ENCODE measurements at regions not wholly inside any gene's neighbourhood (a gene's known extent, or its start where the extent isn't known, plus 50 kb on each side); places are given as distances from the start of the nearest gene placed in this dataset.

DNA sequence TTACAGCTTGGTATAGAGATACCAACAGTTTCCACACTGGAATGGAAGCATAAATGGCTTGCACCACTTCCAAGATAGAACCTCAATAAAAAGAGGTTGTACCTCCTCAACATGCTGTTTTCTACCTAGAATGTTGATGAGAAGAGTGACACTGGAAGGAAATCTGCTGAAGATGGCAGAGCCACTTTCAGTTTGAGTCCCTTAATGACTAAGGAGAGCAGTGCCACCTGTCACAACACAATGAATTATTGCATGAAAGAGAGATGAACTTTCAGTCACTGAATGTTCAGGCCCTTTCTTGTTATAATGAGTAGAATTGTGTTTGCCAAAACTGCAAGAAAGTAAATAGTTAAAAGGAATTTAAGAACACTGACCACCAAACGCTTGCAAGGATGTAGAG lies 958.5 kb downstream of the DTWD2 start:
- no peak overlapping the region for H3K4ac ChIP-seq (ENCODE audit: low read depth, low read length)
- H2AK5ac ChIP-seq (ENCODE audit: low read length): no peak overlapping the region
- no peak overlapping the region for H4K5ac ChIP-seq (ENCODE audit: low read length)
- H3K18ac ChIP-seq (ENCODE audit: low read length): no peak overlapping the region
- WGBS (ENCODE audit: extremely low coverage, insufficient coverage, low lambda C conversion rate): no CpG with 5 or more reads among the region's 1 CpG
- H3K27ac ChIP-seq (ENCODE audit: low read depth, low read length): no peak overlapping the region
- H3K9ac ChIP-seq (ENCODE audit: low read length): no peak overlapping the region
- H3K79me2 ChIP-seq (ENCODE audit: control insufficient read depth, insufficient read depth, low read length): no peaks in the 10 kb centered on the region
- H4K8ac ChIP-seq (ENCODE audit: low read depth, low read length): no peak overlapping the region
- H2BK15ac ChIP-seq (replicated peaks; ENCODE audit: low read depth): no peak overlapping the region
- no peak overlapping the region for H3K4me3 ChIP-seq (ENCODE audit: low read length)
- no peak overlapping the region for H3K23ac ChIP-seq (ENCODE audit: low read length)
- no peaks in the 10 kb centered on the region for H3K36me3 ChIP-seq (ENCODE audit: control insufficient read depth, insufficient read depth, low read length)
- H3K56ac ChIP-seq (ENCODE audit: low read length): no peak overlapping the region
- no peaks in the 10 kb centered on the region for H3K4me1 ChIP-seq (ENCODE audit: control insufficient read depth, low read depth, low read length)
- H3K27me3 ChIP-seq (ENCODE audit: insufficient read depth, low read length, poor library complexity): no peaks in the 10 kb centered on the region
- H3K79me1 ChIP-seq (ENCODE audit: low read length): no peaks in the 10 kb centered on the region
- H2BK120ac ChIP-seq (ENCODE audit: low read depth, low read length): no peak overlapping the region
- no peak overlapping the region for H2BK5ac ChIP-seq (ENCODE audit: low read length)
- no peak overlapping the region for H3K4me2 ChIP-seq (ENCODE audit: low read length)
- no peak for DNase-seq

DNA sequence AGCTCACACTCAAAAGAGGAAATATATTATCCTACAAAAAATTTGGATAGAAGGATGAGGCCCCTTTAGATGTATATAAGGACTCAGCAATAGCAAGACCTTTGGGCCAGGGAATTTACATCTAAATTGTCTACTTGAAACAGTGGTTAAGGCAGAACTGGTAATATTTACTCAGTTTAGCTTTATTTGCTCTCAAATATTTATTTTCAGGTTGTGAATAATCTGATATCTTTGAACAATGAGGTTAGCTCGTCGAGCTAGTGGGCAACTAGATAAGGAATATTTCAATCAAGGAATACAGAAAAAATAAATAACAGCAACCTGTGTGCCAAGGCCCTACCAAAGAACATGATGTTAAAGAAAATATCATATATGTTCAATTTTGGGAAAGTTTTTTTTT lies 966.3 kb downstream of the DTWD2 start:
- H4K5ac ChIP-seq (ENCODE audit: low read length): no peak overlapping the region
- no peak overlapping the region for H3K27ac ChIP-seq (ENCODE audit: low read depth, low read length)
- no peak overlapping the region for H3K9ac ChIP-seq (ENCODE audit: low read length)
- H3K18ac ChIP-seq (ENCODE audit: low read length): no peak overlapping the region
- H3K23ac ChIP-seq (ENCODE audit: low read length): no peak overlapping the region
- H3K4ac ChIP-seq (ENCODE audit: low read depth, low read length): no peak overlapping the region
- no peaks in the 10 kb centered on the region for H3K36me3 ChIP-seq (ENCODE audit: control insufficient read depth, insufficient read depth, low read length)
- H3K27me3 ChIP-seq (ENCODE audit: insufficient read depth, low read length, poor library complexity): no peaks in the 10 kb centered on the region
- H2BK5ac ChIP-seq (ENCODE audit: low read length): no peak overlapping the region
- H4K8ac ChIP-seq (ENCODE audit: low read depth, low read length): no peak overlapping the region
- H3K79me2 ChIP-seq (ENCODE audit: control insufficient read depth, insufficient read depth, low read length): no peaks in the 10 kb centered on the region
- H2AK5ac ChIP-seq (ENCODE audit: low read length): no peak overlapping the region
- DNase-seq: no peak
- no peak overlapping the region for H3K56ac ChIP-seq (ENCODE audit: low read length)
- H3K4me1 ChIP-seq (ENCODE audit: control insufficient read depth, low read depth, low read length): no peaks in the 10 kb centered on the region
- no peak overlapping the region for H2BK15ac ChIP-seq (replicated peaks; ENCODE audit: low read depth)
- no peak overlapping the region for H2BK120ac ChIP-seq (ENCODE audit: low read depth, low read length)
- H3K4me3 ChIP-seq (ENCODE audit: low read length): no peak overlapping the region
- H3K79me1 ChIP-seq (ENCODE audit: low read length): no peaks in the 10 kb centered on the region
- WGBS (ENCODE audit: extremely low coverage, insufficient coverage, low lambda C conversion rate): no CpG with 5 or more reads among the region's 2 CpGs
- H3K4me2 ChIP-seq (ENCODE audit: low read length): no peak overlapping the region

DNA sequence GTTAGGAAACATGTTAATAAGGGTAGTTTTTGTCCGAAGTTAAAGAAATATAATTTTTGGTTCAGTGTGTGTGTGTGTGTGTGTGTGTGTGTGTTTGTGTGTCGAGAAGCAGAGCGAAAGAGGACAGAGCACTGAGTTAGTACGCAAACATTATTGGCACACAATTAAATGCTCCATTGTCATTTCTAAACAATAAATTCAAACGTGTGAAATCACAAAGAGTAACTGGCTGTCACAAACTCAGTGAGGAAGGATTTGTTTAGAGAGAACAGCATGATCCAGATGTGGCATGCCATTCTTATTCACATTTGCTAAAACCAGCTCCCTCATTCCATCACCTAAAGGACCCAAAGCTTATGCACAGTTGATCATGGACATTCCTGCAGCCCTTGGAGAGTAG lies 970.8 kb downstream of the DTWD2 start:
- H3K4me3 ChIP-seq (ENCODE audit: low read length): no peak overlapping the region
- no peak overlapping the region for H3K56ac ChIP-seq (ENCODE audit: low read length)
- H2BK120ac ChIP-seq (ENCODE audit: low read depth, low read length): no peak overlapping the region
- no peak overlapping the region for H3K4ac ChIP-seq (ENCODE audit: low read depth, low read length)
- H3K79me2 ChIP-seq (ENCODE audit: control insufficient read depth, insufficient read depth, low read length): no peaks in the 10 kb centered on the region
- H2AK5ac ChIP-seq (ENCODE audit: low read length): no peak overlapping the region
- H3K4me2 ChIP-seq (ENCODE audit: low read length): no peak overlapping the region
- no peak overlapping the region for H3K27ac ChIP-seq (ENCODE audit: low read depth, low read length)
- H2BK5ac ChIP-seq (ENCODE audit: low read length): no peak overlapping the region
- no peak overlapping the region for H4K8ac ChIP-seq (ENCODE audit: low read depth, low read length)
- no peak for DNase-seq
- no peaks in the 10 kb centered on the region for H3K4me1 ChIP-seq (ENCODE audit: control insufficient read depth, low read depth, low read length)
- no CpG with 5 or more reads among the region's 5 CpGs for WGBS (ENCODE audit: extremely low coverage, insufficient coverage, low lambda C conversion rate)
- H3K18ac ChIP-seq (ENCODE audit: low read length): no peak overlapping the region
- no peaks in the 10 kb centered on the region for H3K36me3 ChIP-seq (ENCODE audit: control insufficient read depth, insufficient read depth, low read length)
- H3K9ac ChIP-seq (ENCODE audit: low read length): no peak overlapping the region
- no peak overlapping the region for H3K23ac ChIP-seq (ENCODE audit: low read length)
- H4K5ac ChIP-seq (ENCODE audit: low read length): no peak overlapping the region
- H3K79me1 ChIP-seq (ENCODE audit: low read length): no peaks in the 10 kb centered on the region
- H2BK15ac ChIP-seq (replicated peaks; ENCODE audit: low read depth): no peak overlapping the region
- H3K27me3 ChIP-seq (ENCODE audit: insufficient read depth, low read length, poor library complexity): no peaks in the 10 kb centered on the region

DNA sequence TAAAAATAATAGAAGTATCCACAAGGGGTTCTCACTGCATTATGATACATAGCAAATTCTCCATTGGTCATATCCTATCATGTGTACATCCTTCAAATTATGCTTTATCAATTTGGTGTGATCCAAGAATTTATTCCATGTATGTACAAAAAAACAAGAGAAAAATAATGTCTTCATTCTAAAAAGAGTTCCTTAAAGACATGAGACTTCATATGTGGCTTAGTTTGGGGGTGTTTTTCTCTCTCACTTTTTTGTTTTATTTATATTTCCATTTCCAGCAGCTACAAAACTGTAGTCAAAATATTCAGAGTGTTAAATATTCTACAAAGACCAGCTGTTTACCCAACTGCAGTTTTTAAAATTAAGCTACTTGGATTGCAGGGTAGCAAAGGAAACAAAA lies 972.0 kb downstream of the DTWD2 start:
- Histone ChIP-seq H3K56ac (ENCODE audit: low read length) (no peak overlapping the region), H3K4me1 (ENCODE audit: control insufficient read depth, low read depth, low read length) (no peaks in the 10 kb centered on the region), H2BK15ac (replicated peaks; ENCODE audit: low read depth) (no peak overlapping the region), H2AK5ac (ENCODE audit: low read length) (no peak overlapping the region), H3K23ac (ENCODE audit: low read length) (no peak overlapping the region), H2BK120ac (ENCODE audit: low read depth, low read length) (no peak overlapping the region), H3K9ac (ENCODE audit: low read length) (no peak overlapping the region), H3K79me2 (ENCODE audit: control insufficient read depth, insufficient read depth, low read length) (no peaks in the 10 kb centered on the region), H3K79me1 (ENCODE audit: low read length) (no peaks in the 10 kb centered on the region), H2BK5ac (ENCODE audit: low read length) (no peak overlapping the region), H4K5ac (ENCODE audit: low read length) (no peak overlapping the region), H3K4me2 (ENCODE audit: low read length) (no peak overlapping the region), H3K36me3 (ENCODE audit: control insufficient read depth, insufficient read depth, low read length) (no peaks in the 10 kb centered on the region), H3K4me3 (ENCODE audit: low read length) (no peak overlapping the region), H3K27ac (ENCODE audit: low read depth, low read length) (no peak overlapping the region), H4K8ac (ENCODE audit: low read depth, low read length) (no peak overlapping the region), H3K18ac (ENCODE audit: low read length) (no peak overlapping the region), H3K27me3 (ENCODE audit: insufficient read depth, low read length, poor library complexity) (no peaks in the 10 kb centered on the region), H3K4ac (ENCODE audit: low read depth, low read length) (no peak overlapping the region)
- no peak for DNase-seq

DNA sequence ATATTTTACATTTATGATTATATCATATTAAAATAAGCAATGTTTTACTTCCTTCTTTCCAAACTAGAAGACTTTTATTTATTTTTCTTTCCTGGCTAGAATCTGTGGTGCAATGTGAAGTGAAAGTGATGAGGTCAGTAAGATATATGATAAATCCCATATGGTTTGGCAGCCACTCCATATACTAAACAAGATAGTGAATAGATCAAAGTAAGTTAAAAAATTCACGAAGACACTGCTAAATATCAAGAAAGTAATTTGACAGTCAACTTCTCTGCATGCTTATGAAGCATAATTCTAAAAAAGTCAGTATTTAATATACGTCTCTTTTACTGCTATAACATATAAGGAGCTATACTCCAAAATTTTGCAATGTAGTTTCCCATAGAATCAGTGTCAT lies 972.8 kb downstream of the DTWD2 start:
- Histone ChIP-seq H3K27ac (ENCODE audit: low read depth, low read length) (no peak overlapping the region), H3K23ac (ENCODE audit: low read length) (no peak overlapping the region), H3K4me3 (ENCODE audit: low read length) (no peak overlapping the region), H3K18ac (ENCODE audit: low read length) (no peak overlapping the region), H2BK5ac (ENCODE audit: low read length) (no peak overlapping the region), H3K27me3 (ENCODE audit: insufficient read depth, low read length, poor library complexity) (no peaks in the 10 kb centered on the region), H3K9ac (ENCODE audit: low read length) (no peak overlapping the region), H2AK5ac (ENCODE audit: low read length) (no peak overlapping the region), H2BK120ac (ENCODE audit: low read depth, low read length) (no peak overlapping the region), H3K79me1 (ENCODE audit: low read length) (no peaks in the 10 kb centered on the region), H4K5ac (ENCODE audit: low read length) (no peak overlapping the region), H3K36me3 (ENCODE audit: control insufficient read depth, insufficient read depth, low read length) (no peaks in the 10 kb centered on the region), H3K4me2 (ENCODE audit: low read length) (no peak overlapping the region), H4K8ac (ENCODE audit: low read depth, low read length) (no peak overlapping the region), H2BK15ac (replicated peaks; ENCODE audit: low read depth) (no peak overlapping the region), H3K4ac (ENCODE audit: low read depth, low read length) (no peak overlapping the region), H3K79me2 (ENCODE audit: control insufficient read depth, insufficient read depth, low read length) (no peaks in the 10 kb centered on the region), H3K56ac (ENCODE audit: low read length) (no peak overlapping the region), H3K4me1 (ENCODE audit: control insufficient read depth, low read depth, low read length) (no peaks in the 10 kb centered on the region)
- no peak for DNase-seq
- no CpG with 5 or more reads among the region's 2 CpGs for WGBS (ENCODE audit: extremely low coverage, insufficient coverage, low lambda C conversion rate)

DNA sequence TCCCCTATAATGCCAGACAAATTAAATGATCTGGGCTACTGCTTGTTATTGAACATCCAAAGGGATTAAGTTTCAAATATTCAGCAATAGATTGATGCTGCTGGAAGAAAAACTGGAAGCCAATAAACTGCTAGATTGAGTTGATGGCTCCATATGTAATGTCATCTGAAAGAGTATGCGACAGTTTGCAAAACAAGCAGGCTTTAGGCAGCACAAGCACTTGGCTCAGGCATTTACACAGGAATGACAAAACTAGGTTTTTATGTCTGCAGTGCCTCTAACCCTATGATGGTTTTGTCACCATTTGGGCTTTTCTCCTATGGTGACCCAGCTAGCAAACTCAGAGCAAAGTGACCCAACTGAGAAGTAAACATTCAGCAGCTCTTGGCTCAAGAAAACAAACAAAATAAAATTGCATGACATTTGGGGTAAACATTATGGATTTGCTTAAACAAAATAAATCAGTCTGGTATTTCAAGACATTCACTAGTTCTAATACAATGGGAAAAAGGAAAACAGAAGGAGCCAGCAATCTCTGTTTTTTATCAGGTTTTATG lies 978.5 kb downstream of the DTWD2 start:
- DNase-seq: no peak
- H2BK5ac ChIP-seq (ENCODE audit: low read length): no peak overlapping the region
- no peak overlapping the region for H2BK15ac ChIP-seq (replicated peaks; ENCODE audit: low read depth)
- no peaks in the 10 kb centered on the region for H3K36me3 ChIP-seq (ENCODE audit: control insufficient read depth, insufficient read depth, low read length)
- WGBS (ENCODE audit: extremely low coverage, insufficient coverage, low lambda C conversion rate): no CpG with 5 or more reads among the region's 1 CpG
- no peak overlapping the region for H3K9ac ChIP-seq (ENCODE audit: low read length)
- H4K8ac ChIP-seq (ENCODE audit: low read depth, low read length): no peak overlapping the region
- H3K79me2 ChIP-seq (ENCODE audit: control insufficient read depth, insufficient read depth, low read length): no peaks in the 10 kb centered on the region
- no peaks in the 10 kb centered on the region for H3K27me3 ChIP-seq (ENCODE audit: insufficient read depth, low read length, poor library complexity)
- H3K56ac ChIP-seq (ENCODE audit: low read length): no peak overlapping the region
- no peak overlapping the region for H3K4ac ChIP-seq (ENCODE audit: low read depth, low read length)
- H3K4me2 ChIP-seq (ENCODE audit: low read length): no peak overlapping the region
- H3K27ac ChIP-seq (ENCODE audit: low read depth, low read length): no peak overlapping the region
- no peak overlapping the region for H4K5ac ChIP-seq (ENCODE audit: low read length)
- H3K4me3 ChIP-seq (ENCODE audit: low read length): no peak overlapping the region
- no peaks in the 10 kb centered on the region for H3K79me1 ChIP-seq (ENCODE audit: low read length)
- H2BK120ac ChIP-seq (ENCODE audit: low read depth, low read length): no peak overlapping the region
- no peak overlapping the region for H3K18ac ChIP-seq (ENCODE audit: low read length)
- H3K4me1 ChIP-seq (ENCODE audit: control insufficient read depth, low read depth, low read length): no peaks in the 10 kb centered on the region
- H2AK5ac ChIP-seq (ENCODE audit: low read length): no peak overlapping the region
- no peak overlapping the region for H3K23ac ChIP-seq (ENCODE audit: low read length)
